GM19035 (cell line): ENCODE measurements at regions not wholly inside any gene's neighbourhood (a gene's known extent, or its start where the extent isn't known, plus 50 kb on each side); places are given as distances from the start of the nearest gene placed in this dataset.
"Not testable (repeated sequence)": the region's sequence is repeated elsewhere in the genome, so short reads cannot be mapped to it uniquely, and the experiment has no call there.

Experiments
- ATAC-seq: cut with Tn5 transposase; IDR thresholded peaks from one replicate; pipeline ENCODE4 v1.9.1; 2021; ENCODE audit not compliant: unreplicated experiment

GRCh38 chrX:117510453-117510852, 606.2 kb downstream of the KLHL13 start:
- no peak for ATAC-seq

- ATAC-seq, result no peak
Measured at GRCh38 chrX:117508021-117508420, 608.6 kb downstream of the KLHL13 start.

GRCh38 chrX:117487421-117487820, 629.2 kb downstream of the KLHL13 start:
- ATAC-seq, result no peak

GRCh38 chrX:117483950-117484349, 632.7 kb downstream of the KLHL13 start:
- ATAC-seq, result no peak

- no peak for ATAC-seq
Measured at GRCh38 chrX:117458243-117458968, 658.2 kb downstream of the KLHL13 start.

GRCh38 chrX:117455787-117456186, 660.8 kb downstream of the KLHL13 start:
- no peak for ATAC-seq

GRCh38 chrX:117429501-117429900, 687.1 kb downstream of the KLHL13 start:
- ATAC-seq, result no peak

GRCh38 chrX:117407449-117408150, 709.0 kb downstream of the KLHL13 start:
- ATAC-seq, result no peak

GRCh38 chrX:117400839-117401238, 715.8 kb downstream of the KLHL13 start:
- no peak for ATAC-seq

- no peak for ATAC-seq
Measured at GRCh38 chrX:117400005-117400404, 716.6 kb downstream of the KLHL13 start.

- ATAC-seq, result no peak
Measured at GRCh38 chrX:117397844-117398243, 718.8 kb downstream of the KLHL13 start.

- not testable (repeated sequence) for ATAC-seq
Measured at GRCh38 chrX:117394506-117395070, 722.0 kb downstream of the KLHL13 start.

- not testable (repeated sequence) for ATAC-seq
Measured at GRCh38 chrX:117392360-117392759, 724.2 kb downstream of the KLHL13 start.

- ATAC-seq, result no peak
Measured at GRCh38 chrX:117376460-117376859, 740.1 kb downstream of the KLHL13 start.

- ATAC-seq, result no peak
Measured at GRCh38 chrX:117335209-117335608, 781.4 kb downstream of the KLHL13 start.

GRCh38 chrX:117327373-117327772, 789.2 kb downstream of the KLHL13 start:
- no peak for ATAC-seq

GRCh38 chrX:117325706-117326105, 790.9 kb downstream of the KLHL13 start:
- ATAC-seq, result no peak

- no peak for ATAC-seq
Measured at GRCh38 chrX:117305168-117305766, 811.3 kb downstream of the KLHL13 start.

GRCh38 chrX:117301086-117301485, 815.5 kb downstream of the KLHL13 start:
- ATAC-seq, result no peak

GRCh38 chrX:117291760-117292159, 824.9 kb downstream of the KLHL13 start:
- no peak for ATAC-seq

- no peak for ATAC-seq
Measured at GRCh38 chrX:117274965-117275364, 812.2 kb upstream of the CT83 start.
